WTC11 (cell line): ENCODE measurements at regions not wholly inside any gene's neighbourhood (a gene's known extent, or its start where the extent isn't known, plus 50 kb on each side); places are given as distances from the start of the nearest gene placed in this dataset.

Source experiments
- CTCF ChIP-seq: fragments of 200-600 bp; IDR thresholded peaks from 2 replicates; pipeline ENCODE4 v1.8.0; 2022; ENCODE audit warnings: antibody characterized with exemption
- JUN ChIP-seq: sonication (generic); formaldehyde crosslinking; IDR thresholded peaks from 2 replicates; pipeline ENCODE4 v1.8.0; 2023; ENCODE audit warnings: mild to moderate bottlenecking, missing genetic modification reagents
- SP1 ChIP-seq: sonication (generic); formaldehyde crosslinking; conservative IDR thresholded peaks from 2 replicates; pipeline ENCODE4 v1.8.1; 2022; ENCODE audit warnings: missing genetic modification reagents
- ZNF263 ChIP-seq: sonication (generic); formaldehyde crosslinking; IDR thresholded peaks from 2 replicates; pipeline ENCODE4 v1.8.1; 2022; ENCODE audit warnings: low read depth, mild to moderate bottlenecking, moderate library complexity, missing genetic modification reagents

DNA sequence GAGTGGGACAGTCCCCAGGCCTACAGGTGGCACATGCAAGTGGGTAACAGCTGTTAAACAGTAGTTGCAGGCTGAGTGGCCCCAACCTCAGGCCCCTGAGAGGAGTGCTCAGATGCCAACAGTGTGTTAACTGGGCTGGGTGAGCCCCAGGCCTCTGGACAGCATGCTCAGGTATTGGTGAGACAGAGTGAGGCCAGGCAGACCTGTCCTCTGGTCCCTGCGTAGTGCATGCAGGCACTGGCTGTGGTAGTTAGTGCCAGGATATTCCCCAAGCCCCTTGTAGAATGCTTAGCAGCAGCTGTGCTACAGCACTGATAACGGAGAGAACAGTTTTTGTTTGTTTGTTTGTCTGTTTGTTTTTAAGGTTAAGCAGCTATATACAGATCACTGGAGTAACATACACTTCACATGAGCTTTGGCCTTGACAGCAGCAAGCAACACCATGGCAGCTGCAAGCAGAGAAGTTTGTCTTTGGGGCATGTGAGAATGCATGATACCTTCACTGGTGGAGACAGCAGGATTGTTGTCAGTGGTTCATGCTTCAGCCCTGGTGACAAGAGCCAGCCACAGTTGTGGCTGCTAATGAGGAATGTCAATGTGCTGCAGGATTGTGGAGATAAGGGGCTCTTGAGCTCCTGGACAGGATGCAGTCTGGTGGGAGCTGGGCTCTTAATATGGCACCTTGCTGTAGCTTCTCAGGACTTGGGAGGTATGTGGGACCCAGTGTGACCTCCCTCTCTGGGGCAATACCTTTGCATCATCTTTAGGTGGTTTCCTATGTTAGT, 614.4 kb downstream of the CDH11 start:
- no peak for TF ChIP-seq SP1
- no peak for TF ChIP-seq CTCF
- TF ChIP-seq ZNF263 (CRISPR knock-in tag): no peak
- TF ChIP-seq JUN: no peak
